Suprapubic skin (tissue), 4 donors: ENCODE measurements at regions not wholly inside any gene's neighbourhood (a gene's known extent, or its start where the extent isn't known, plus 50 kb on each side); places are given as distances from the start of the nearest gene placed in this dataset.

ENCODE experiments used
- EP300 ChIP-seq: sonication (generic); formaldehyde crosslinking; IDR thresholded peaks from one replicate; pipeline ENCODE4 v1.6.1; 2017; ENCODE audit warnings: antibody characterized with exemption
- POLR2A ChIP-seq, 2 donors: fragments of 450-650 bp; IDR thresholded peaks; one replicate each; pipeline ENCODE4 v1.6.1; 2017; ENCODE audit warnings: antibody characterized with exemption in 2 of 2, mild to moderate bottlenecking in 2 of 2, moderate library complexity in 2 of 2
- POLR2AphosphoS5 ChIP-seq, 3 donors: sonication (generic); formaldehyde crosslinking; IDR thresholded peaks; one replicate each; pipeline ENCODE4 v1.6.1; 2017; ENCODE audit warnings: antibody characterized with exemption in 3 of 3
- TF ChIP-seq, protein P1 (sequence below), 2 donors: fragments of 200-600 bp in 1 of 2; fragments of 450-650 bp in 1 of 2; sonication (generic) in 1 of 2; IDR thresholded peaks; one replicate each; pipeline ENCODE4 v1.5.1; 2016 to 2019; ENCODE audit warnings: antibody characterized with exemption in 2 of 2, mild to moderate bottlenecking in 1 of 2, moderate library complexity in 1 of 2

DNA sequence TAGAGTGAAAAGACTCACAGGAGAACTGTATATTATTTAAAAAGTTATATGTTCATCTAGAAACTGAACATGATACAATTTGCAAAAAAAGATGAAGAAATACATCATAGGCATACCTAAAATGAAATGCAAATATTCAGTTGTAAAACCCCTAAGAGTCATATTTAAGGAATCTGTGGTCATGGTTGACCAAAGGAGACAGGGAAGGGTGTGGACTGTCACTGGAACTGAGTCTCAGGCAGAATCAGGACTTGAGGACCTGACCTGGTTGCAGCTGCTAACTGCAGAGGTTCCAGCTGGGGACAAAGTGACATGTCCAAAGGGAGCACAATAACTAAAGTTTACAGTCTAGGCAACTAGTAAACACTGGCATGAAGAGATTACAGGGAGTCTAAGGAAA, 211.3 kb upstream of the RAG2 start:
- TF ChIP-seq POLR2A (IDR thresholded peaks at IDR 0.05) (no peak), POLR2AphosphoS5 (IDR thresholded peaks at IDR 0.05) (no peak), EP300 (no peak)
- TF ChIP-seq, protein P1, sequence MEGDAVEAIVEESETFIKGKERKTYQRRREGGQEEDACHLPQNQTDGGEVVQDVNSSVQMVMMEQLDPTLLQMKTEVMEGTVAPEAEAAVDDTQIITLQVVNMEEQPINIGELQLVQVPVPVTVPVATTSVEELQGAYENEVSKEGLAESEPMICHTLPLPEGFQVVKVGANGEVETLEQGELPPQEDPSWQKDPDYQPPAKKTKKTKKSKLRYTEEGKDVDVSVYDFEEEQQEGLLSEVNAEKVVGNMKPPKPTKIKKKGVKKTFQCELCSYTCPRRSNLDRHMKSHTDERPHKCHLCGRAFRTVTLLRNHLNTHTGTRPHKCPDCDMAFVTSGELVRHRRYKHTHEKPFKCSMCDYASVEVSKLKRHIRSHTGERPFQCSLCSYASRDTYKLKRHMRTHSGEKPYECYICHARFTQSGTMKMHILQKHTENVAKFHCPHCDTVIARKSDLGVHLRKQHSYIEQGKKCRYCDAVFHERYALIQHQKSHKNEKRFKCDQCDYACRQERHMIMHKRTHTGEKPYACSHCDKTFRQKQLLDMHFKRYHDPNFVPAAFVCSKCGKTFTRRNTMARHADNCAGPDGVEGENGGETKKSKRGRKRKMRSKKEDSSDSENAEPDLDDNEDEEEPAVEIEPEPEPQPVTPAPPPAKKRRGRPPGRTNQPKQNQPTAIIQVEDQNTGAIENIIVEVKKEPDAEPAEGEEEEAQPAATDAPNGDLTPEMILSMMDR (IDR thresholded peaks at IDR 0.05): no peak
